K562 (cell line): ENCODE measurements at regions not wholly inside any gene's neighbourhood (a gene's known extent, or its start where the extent isn't known, plus 50 kb on each side); places are given as distances from the start of the nearest gene placed in this dataset.

ENCODE experiments used
- ATAC-seq: fragments of 200-7000 bp; cut with Tn5 transposase; 3 replicates; pipeline ENCODE4 v1.9.1; 2020; ENCODE audit warnings: moderate library complexity
- BruUV-seq: library from RNA; stranded (reverse); fragments of 400-500 nt; replicated peaks from 2 replicates; lab custom pipeline; 2021; lab: Mats Ljungman, UMichigan
- CTCF ChIA-PET: fragments of 300-600 bp; formaldehyde crosslinking; extraction: SDS; loops from one replicate; lab custom pipeline; 2021; ENCODE audit warnings: low intra/inter-chr PET ratio; lab: Yijun Ruan, JAX
- POLR2A ChIA-PET: fragments of 300-600, 350-650 bp; sonication (Branson Sonifier 250); formaldehyde crosslinking; extraction: SDS; loops from one replicate; lab custom pipeline; 2021; ENCODE audit warnings: antibody characterized with exemption, inconsistent platforms; lab: Yijun Ruan, JAX
- DNase-seq, 4 experiments: peaks; one replicate each; pipeline versions ENCODE4 v3.0.0 to v3.0.0-alpha.2; 2011 to 2018; ENCODE audit warnings: low spot score in 3 of 4, mixed read lengths in 3 of 4; ENCODE audit errors: extremely low read depth in 1 of 4
- FAIRE-seq: peaks from 2 replicates; lab custom pipeline; 2011; peaks lifted over from hg19 to GRCh38; lab: Jason Lieb, UNC
- H2AFZ ChIP-seq: 2 replicates; pipeline ENCODE4 v1.6.0; 2011; ENCODE audit warnings: low read depth, low read length, control low read depth, inconsistent platforms
- H3K27ac ChIP-seq: fragments of 200-600 bp; 3 replicates; pipeline ENCODE4 v1.8.0; 2011; ENCODE audit warnings: low read depth, mild to moderate bottlenecking, control low read depth, inconsistent platforms, low read length, moderate library complexity, mixed read lengths; ENCODE audit errors: extremely low read depth
- H3K27me3 ChIP-seq, 2 experiments: fragments of 300-600 bp in 1 of 2; 2 replicates in 1 of 2; 3 replicates in 1 of 2; pipeline versions ENCODE4 v1.6.0 to v1.8.0; 2011; ENCODE audit warnings: inconsistent platforms in 2 of 2, low read length in 2 of 2, mild to moderate bottlenecking in 1 of 2, mixed read lengths in 1 of 2, moderate library complexity in 1 of 2; ENCODE audit not compliant: control insufficient read depth in 2 of 2, insufficient read depth in 2 of 2
- H3K36me3 ChIP-seq: fragments of 300-600 bp; 3 replicates; pipeline ENCODE4 v1.8.0; 2011; ENCODE audit warnings: mild to moderate bottlenecking, low read length, inconsistent platforms; ENCODE audit not compliant: control insufficient read depth, insufficient read depth
- H3K4me1 ChIP-seq, 2 experiments: fragments of 200-600 bp in 1 of 2; replicated peaks in 1 of 2; 2 replicates in 1 of 2; 3 replicates in 1 of 2; pipeline versions ENCODE4 v1.5.1 to v1.8.0; 2011; ENCODE audit warnings: inconsistent platforms in 2 of 2, low read length in 2 of 2, mild to moderate bottlenecking in 1 of 2, mixed read lengths in 1 of 2, moderate library complexity in 1 of 2; ENCODE audit not compliant: control insufficient read depth in 2 of 2, insufficient read depth in 2 of 2
- H3K4me2 ChIP-seq: 2 replicates; pipeline ENCODE4 v1.6.1; 2011; ENCODE audit warnings: low read length, control low read depth, inconsistent platforms, mixed read lengths; ENCODE audit not compliant: insufficient read depth
- H3K4me3 ChIP-seq: fragments of 200-600 bp; sonication (generic), shearing (Covaris generic); 2 replicates; pipeline ENCODE4 v1.5.1; 2016; ENCODE audit warnings: control low read depth, inconsistent platforms
- H3K79me2 ChIP-seq: fragments of 200-600 bp; 3 replicates; pipeline ENCODE4 v1.8.0; 2011; ENCODE audit warnings: low read length, inconsistent platforms; ENCODE audit not compliant: control insufficient read depth, insufficient read depth
- H3K9ac ChIP-seq, 2 experiments: 2 replicates each; pipeline versions ENCODE4 v1.6.0 to v1.6.1; 2011; ENCODE audit warnings: low read depth in 2 of 2, low read length in 2 of 2, control low read depth in 1 of 2, inconsistent platforms in 1 of 2, mild to moderate bottlenecking in 1 of 2, mixed read lengths in 1 of 2; ENCODE audit not compliant: insufficient read depth in 1 of 2
- H3K9me1 ChIP-seq: one replicate; pipeline ENCODE4 v1.6.0; 2011; ENCODE audit warnings: inconsistent platforms, mild to moderate bottlenecking, low read length, moderate library complexity; ENCODE audit not compliant: control insufficient read depth, insufficient read depth
- H3K9me3 ChIP-seq: replicated peaks from 2 replicates; pipeline ENCODE4 v1.5.1; 2011; ENCODE audit warnings: low read depth, low read length, inconsistent platforms; ENCODE audit not compliant: control insufficient read depth, insufficient read depth
- H4K20me1 ChIP-seq: replicated peaks from 2 replicates; pipeline ENCODE4 v1.6.1; 2011; ENCODE audit warnings: low read length, inconsistent platforms, mixed read lengths; ENCODE audit not compliant: control insufficient read depth, insufficient read depth
- MCM3 ChIP-seq: fragments of 450-650 bp; IDR thresholded peaks from 2 replicates; pipeline ENCODE4 v1.6.1; 2016
- MEIS2 ChIP-seq: fragments of 450-650 bp; IDR thresholded peaks from 2 replicates; pipeline ENCODE4 v1.6.1; 2014; ENCODE audit warnings: mild to moderate bottlenecking; ENCODE audit not compliant: partially characterized antibody
- PBX2 ChIP-seq, 2 experiments: IDR thresholded peaks in 1 of 2; conservative IDR thresholded peaks in 1 of 2; 2 replicates each; pipeline ENCODE4 v1.6.1; 2016; ENCODE audit warnings: low read depth in 2 of 2, mild to moderate bottlenecking in 1 of 2, missing compliant biosample characterization in 1 of 2, missing genetic modification characterization in 1 of 2, moderate library complexity in 1 of 2
- RNF2 ChIP-seq: sonication (generic); IDR thresholded peaks from 2 replicates; pipeline ENCODE4 v1.6.1; 2016
- WGBS: fragments of 100-300 bp; shearing (Covaris generic); methylation state at CpG from one replicate; pipeline ENCODE4 v1.1.6; 2016; ENCODE audit warnings: low coverage, mixed read lengths; ENCODE audit not compliant: insufficient coverage; ENCODE audit errors: missing lambda C conversion rate; 5-methylcytosine and 5-hydroxymethylcytosine counted together
- in situ Hi-C: fragments of 300-500 bp; cut with MboI; formaldehyde crosslinking; loops from 4 replicates; pipeline ENCODE4 v1.15.0; 2018; ENCODE audit warnings: inconsistent platforms, mixed read lengths
- intact Hi-C: fragments of 100-400 bp; cut with micrococcal nuclease; formaldehyde crosslinking; loops from 2 replicates; pipeline ENCODE4 v1.14.2; 2022

GRCh38 chr5:96084874-96085506 lies 123.3 kb upstream of the ELL2 start (continued):
- TF ChIP-seq MCM3 = no peak

DNA sequence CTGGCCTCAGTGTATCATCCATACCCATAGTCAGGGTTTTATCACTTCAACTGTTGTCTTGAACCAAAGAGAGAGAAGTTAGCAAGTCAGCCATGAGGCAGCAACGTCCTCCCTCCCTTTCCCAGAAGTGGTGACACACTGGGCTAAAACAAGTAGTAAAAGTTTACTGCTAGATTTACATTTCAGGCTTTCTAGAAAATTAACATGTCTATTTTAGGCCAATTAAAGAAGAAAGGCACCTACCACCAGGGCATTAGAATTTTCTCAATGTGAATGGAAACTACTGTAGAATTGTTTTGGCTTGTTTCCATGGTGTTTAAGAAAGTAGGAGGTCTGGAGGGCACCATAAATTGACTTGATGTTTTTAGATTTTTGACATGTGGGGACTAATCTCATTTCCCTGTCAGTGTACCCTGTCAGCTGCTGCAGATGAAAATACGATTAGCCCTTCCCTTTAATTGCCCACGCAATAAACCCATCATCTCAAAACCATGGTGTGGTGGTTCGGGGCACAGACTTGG lies 121.8 kb upstream of the ELL2 start:
- no TSS peak for BruUV-seq
- ChIA-PET CTCF (no interaction called here), POLR2A (no interaction called here)
- Histone ChIP-seq H3K4me2 (no peak overlapping the region), H3K79me2 (no peaks in the 10 kb centered on the region), H3K4me3 (no peak overlapping the region), H4K20me1 (no peaks in the 10 kb centered on the region), H3K9me3 (no peaks in the 10 kb centered on the region), H3K27ac (no peak overlapping the region), H2AFZ (no peak overlapping the region), H3K9me1 (no peaks in the 10 kb centered on the region), H3K4me1 (peaks cover 0 to 8% of the 10 kb centered on the region in 2 experiments; a peak in 2 of 5 replicates), H3K36me3 (no peaks in the 10 kb centered on the region), H3K27me3 (peaks cover 0 to 4% of the 10 kb centered on the region in 2 experiments; a peak in 1 of 5 replicates), H3K9ac (no peak overlapping the region)
- in situ Hi-C loops (no loop called here), intact Hi-C loops (no loop called here)
- DNase-seq (peak in 1 of 4 experiments; percentile 28), FAIRE-seq (no peak), ATAC-seq (no peak)
- TF ChIP-seq PBX2 (CRISPR knock-in tag; IDR thresholded peaks at IDR 0.05; ENCODE audit: low read depth) (no peak), PBX2 (tag; conservative IDR thresholded peaks at IDR 0.05; ENCODE audit: low read depth) (0 out of 2 replicates have a peak, but pooled peaks have one; percentile 43), MEIS2 (peak; percentile 59), RNF2 (no peak)
- WGBS = 0% methylated on average over 4 of the region's 4 CpGs
